IMR-90 (cell line): ENCODE measurements at regions not wholly inside any gene's neighbourhood (a gene's known extent, or its start where the extent isn't known, plus 50 kb on each side); places are given as distances from the start of the nearest gene placed in this dataset.
"Not testable (repeated sequence)": the region's sequence is repeated elsewhere in the genome, so short reads cannot be mapped to it uniquely, and the experiment has no call there.

Experiments used
- ATAC-seq: fragments of 200-7000 bp; cut with Tn5 transposase; 2 replicates; pipeline ENCODE4 v1.9.1; 2020; ENCODE audit warnings: low read depth, mild to moderate bottlenecking, moderate library complexity
- BruUV-seq: library from RNA; stranded (reverse); fragments of 400-500 nt; replicated peaks from 2 replicates; lab custom pipeline; 2021; lab: Mats Ljungman, UMichigan
- CTCF ChIA-PET: fragments of 300-600 bp; formaldehyde crosslinking; extraction: SDS; loops from one replicate; lab custom pipeline; 2021; ENCODE audit warnings: antibody characterized with exemption; lab: Yijun Ruan, JAX
- POLR2A ChIA-PET: fragments of 300-600 bp; sonication (Branson Sonifier 250); formaldehyde crosslinking; loops from one replicate; lab custom pipeline; 2022; ENCODE audit warnings: antibody characterized with exemption; ENCODE audit not compliant: unreplicated experiment; lab: Charles Lee
- DNase-seq: peaks from one replicate; pipeline ENCODE4 v3.0.0; 2013
- H2AFZ ChIP-seq: replicated peaks from 2 replicates; pipeline ENCODE3; 2013; ENCODE audit warnings: low read length, mild to moderate bottlenecking; ENCODE audit not compliant: poor library complexity
- H2AK5ac ChIP-seq: 2 replicates; pipeline ENCODE4 v1.6.1; 2013; ENCODE audit warnings: low read depth, low read length, inconsistent platforms
- H2AK9ac ChIP-seq: replicated peaks from 2 replicates; pipeline ENCODE3; 2013; ENCODE audit warnings: mild to moderate bottlenecking, low read depth, low read length, moderate library complexity; ENCODE audit not compliant: poor library complexity
- H2BK120ac ChIP-seq: 2 replicates; pipeline ENCODE4 v1.6.1; 2013; ENCODE audit warnings: low read depth, low read length, inconsistent platforms
- H2BK15ac ChIP-seq: 3 replicates; pipeline ENCODE4 v1.6.1; 2013; ENCODE audit warnings: low read depth, low read length, inconsistent platforms
- H2BK20ac ChIP-seq: 2 replicates; pipeline ENCODE4 v1.6.1; 2013; ENCODE audit warnings: low read depth, mild to moderate bottlenecking, inconsistent platforms, low read length, moderate library complexity
- H2BK5ac ChIP-seq: 2 replicates; pipeline ENCODE4 v1.6.1; 2013; ENCODE audit warnings: mild to moderate bottlenecking, low read depth, low read length, inconsistent platforms; ENCODE audit not compliant: poor library complexity, severe bottlenecking
- H3K14ac ChIP-seq: replicated peaks from 2 replicates; pipeline ENCODE4 v1.6.1; 2013; ENCODE audit warnings: low read depth, low read length, inconsistent platforms
- H3K18ac ChIP-seq: 2 replicates; pipeline ENCODE4 v1.6.1; 2013; ENCODE audit warnings: low read depth, low read length, control low read depth
- H3K23ac ChIP-seq: 2 replicates; pipeline ENCODE4 v1.6.1; 2013; ENCODE audit warnings: low read depth, low read length, inconsistent platforms
- H3K27ac ChIP-seq: 2 replicates; pipeline ENCODE4 v1.5.1; 2013; ENCODE audit warnings: mild to moderate bottlenecking, control low read depth, low read length; ENCODE audit not compliant: insufficient read depth
- H3K27me3 ChIP-seq: 2 replicates; pipeline ENCODE4 v1.6.1; 2013; ENCODE audit warnings: low read length; ENCODE audit not compliant: control insufficient read depth, insufficient read depth
- H3K36me3 ChIP-seq: 2 replicates; pipeline ENCODE4 v1.6.1; 2013; ENCODE audit warnings: low read length, mixed read lengths; ENCODE audit not compliant: control insufficient read depth, insufficient read depth
- H3K4ac ChIP-seq: 2 replicates; pipeline ENCODE4 v1.6.1; 2013; ENCODE audit warnings: low read depth, low read length, inconsistent platforms
- H3K4me1 ChIP-seq: 2 replicates; pipeline ENCODE4 v1.6.1; 2013; ENCODE audit warnings: low read length, mixed read lengths; ENCODE audit not compliant: control insufficient read depth, insufficient read depth
- H3K4me2 ChIP-seq: 2 replicates; pipeline ENCODE4 v1.6.1; 2013; ENCODE audit warnings: low read depth, mild to moderate bottlenecking, control low read depth, low read length, moderate library complexity
- H3K4me3 ChIP-seq: 2 replicates; pipeline ENCODE4 v1.5.1; 2013; ENCODE audit warnings: low read depth, mild to moderate bottlenecking, control low read depth, low read length, moderate library complexity; ENCODE audit not compliant: insufficient read depth
- H3K56ac ChIP-seq: 2 replicates; pipeline ENCODE4 v1.6.1; 2013; ENCODE audit warnings: low read length, inconsistent platforms; ENCODE audit not compliant: insufficient read depth; ENCODE audit errors: extremely low read depth
- H3K79me1 ChIP-seq, 2 experiments: 2 replicates each; pipeline ENCODE4 v1.6.1; 2013; ENCODE audit warnings: low read length in 2 of 2, inconsistent platforms in 1 of 2, low read depth in 1 of 2
- H3K9ac ChIP-seq: 2 replicates; pipeline ENCODE4 v1.6.1; 2013; ENCODE audit warnings: low read depth, low read length, control low read depth
- H3K9me1 ChIP-seq: 2 replicates; pipeline ENCODE4 v1.6.1; 2013; ENCODE audit warnings: low read length, inconsistent platforms; ENCODE audit not compliant: insufficient read depth
- H3K9me3 ChIP-seq: 2 replicates; pipeline ENCODE4 v1.6.1; 2013; ENCODE audit warnings: low read length; ENCODE audit not compliant: control insufficient read depth, insufficient read depth
- H4K20me1 ChIP-seq: 2 replicates; pipeline ENCODE4 v1.6.1; 2013; ENCODE audit warnings: low read length, inconsistent platforms; ENCODE audit not compliant: insufficient read depth
- H4K5ac ChIP-seq: 2 replicates; pipeline ENCODE4 v1.6.1; 2013; ENCODE audit warnings: mild to moderate bottlenecking, low read depth, low read length, control low read depth
- H4K8ac ChIP-seq, 2 experiments: 2 replicates each; pipeline ENCODE4 v1.6.1; 2013; ENCODE audit warnings: low read depth in 2 of 2, low read length in 2 of 2, control low read depth in 1 of 2, inconsistent platforms in 1 of 2
- H4K91ac ChIP-seq: 2 replicates; pipeline ENCODE4 v1.6.1; 2013; ENCODE audit warnings: low read depth, low read length, inconsistent platforms; ENCODE audit not compliant: insufficient read depth
- WGBS, 2 experiments: methylation state at CpG; one replicate each; pipeline versions ENCODE4 v1.1.5 to v1.1.7; 2013; ENCODE audit warnings: missing lambda C conversion rate in 2 of 2; ENCODE audit not compliant: insufficient read length in 1 of 2; ENCODE audit errors: extremely low coverage in 2 of 2; 5-methylcytosine and 5-hydroxymethylcytosine counted together
- dilution Hi-C: fragments of 300-500 bp; cut with HindIII; formaldehyde crosslinking; loops from one replicate; pipeline ENCODE4 v1.14.3; 2018; ENCODE audit warnings: low sequenced_read_pairs; ENCODE audit not compliant: unreplicated experiment
- in situ Hi-C: fragments of 300-500 bp; cut with MboI; formaldehyde crosslinking; loops from 3 replicates; pipeline ENCODE4 v1.14.3; 2019; ENCODE audit warnings: low sequenced_read_pairs, inconsistent platforms, mixed read lengths
- intact Hi-C: fragments of 100-400 bp; cut with micrococcal nuclease; formaldehyde crosslinking; loops from 2 replicates; pipeline ENCODE4 v1.10.0; 2022

- H3K79me1 ChIP-seq, H2AFZ ChIP-seq, H3K36me3 ChIP-seq, BruUV-seq, H3K9me3 ChIP-seq, H3K56ac ChIP-seq, H2BK20ac ChIP-seq, H3K27ac ChIP-seq, H3K9me1 ChIP-seq, H2AK5ac ChIP-seq, H3K4me2 ChIP-seq, H4K91ac ChIP-seq, dilution Hi-C loops, H2BK15ac ChIP-seq, H3K23ac ChIP-seq, H3K18ac ChIP-seq, H3K14ac ChIP-seq, H3K27me3 ChIP-seq, H4K20me1 ChIP-seq, H2BK120ac ChIP-seq, CTCF ChIA-PET, ATAC-seq, H2AK9ac ChIP-seq, H4K8ac ChIP-seq, intact Hi-C loops, POLR2A ChIA-PET, H3K4ac ChIP-seq, DNase-seq, H2BK5ac ChIP-seq, H4K5ac ChIP-seq, H3K4me1 ChIP-seq, in situ Hi-C loops, H3K4me3 ChIP-seq, H3K9ac ChIP-seq: not testable (repeated sequence)
- no CpG with 5 or more reads among the region's 19 CpGs for WGBS, 2 experiments
Measured at GRCh38 chr13:43971324-43971723, 91.6 kb downstream of the LACC1 start.
